HepG2 (cell line): ENCODE measurements at regions not wholly inside any gene's neighbourhood (a gene's known extent, or its start where the extent isn't known, plus 50 kb on each side); places are given as distances from the start of the nearest gene placed in this dataset.

ENCODE experiments used
- ATAC-seq: fragments of 200-7000 bp; cut with Tn5 transposase; 3 replicates; pipeline ENCODE4 v1.9.1; 2020; ENCODE audit warnings: mild to moderate bottlenecking, moderate library complexity
- BruUV-seq: library from RNA; stranded (reverse); fragments of 400-500 nt; replicated peaks from 2 replicates; lab custom pipeline; 2021; lab: Mats Ljungman, UMichigan
- CTCF ChIA-PET: fragments of 300-600 bp; formaldehyde crosslinking; extraction: SDS; loops from one replicate; lab custom pipeline; 2021; ENCODE audit warnings: low total read pairs, inconsistent platforms, low intra/inter-chr PET ratio; lab: Yijun Ruan, JAX
- POLR2A ChIA-PET: fragments of 350-600 bp; sonication (Branson Sonifier 250); formaldehyde crosslinking; loops from one replicate; lab custom pipeline; 2020; ENCODE audit warnings: antibody characterized with exemption, inconsistent platforms; lab: Yijun Ruan, JAX
- DNase-seq: peaks from one replicate; pipeline ENCODE4 v3.0.0-alpha.2; 2015; ENCODE audit warnings: low spot score
- FAIRE-seq: peaks from 3 replicates; lab custom pipeline; 2011; peaks lifted over from hg19 to GRCh38; lab: Jason Lieb, UNC
- H2AFZ ChIP-seq: one replicate; pipeline ENCODE4 v1.6.1; 2011; ENCODE audit warnings: low read length, inconsistent platforms
- H3K27ac ChIP-seq: fragments of 300-600 bp; 3 replicates; pipeline ENCODE4 v1.8.0; 2011; ENCODE audit warnings: mixed run types, mild to moderate bottlenecking, mixed read lengths, low read length, inconsistent platforms; ENCODE audit not compliant: insufficient read depth; ENCODE audit errors: extremely low read length
- H3K27me3 ChIP-seq, 2 experiments: fragments of 200-600 bp in 1 of 2; 2 replicates in 1 of 2; 3 replicates in 1 of 2; pipeline versions ENCODE4 v1.6.0 to v1.8.0; 2011; ENCODE audit warnings: low read length in 2 of 2, mild to moderate bottlenecking in 2 of 2, moderate library complexity in 2 of 2, inconsistent platforms in 1 of 2; ENCODE audit not compliant: insufficient read depth in 2 of 2, control insufficient read depth in 1 of 2
- H3K36me3 ChIP-seq, 2 experiments: fragments of 200-600 bp in 1 of 2; replicated peaks in 1 of 2; 2 replicates in 1 of 2; 3 replicates in 1 of 2; pipeline versions ENCODE4 v1.5.1 to v1.8.0; 2011; ENCODE audit warnings: low read length in 2 of 2, inconsistent platforms in 1 of 2; ENCODE audit not compliant: insufficient read depth in 2 of 2, control insufficient read depth in 1 of 2
- H3K4me1 ChIP-seq: 2 replicates; pipeline ENCODE4 v1.5.1; 2012; ENCODE audit warnings: low read length, inconsistent platforms; ENCODE audit not compliant: insufficient read depth
- H3K4me2 ChIP-seq: 2 replicates; pipeline ENCODE4 v1.6.0; 2011; ENCODE audit warnings: low read depth, low read length, inconsistent platforms
- H3K4me3 ChIP-seq, 3 experiments: fragments of 200-600 bp in 1 of 3; sonication (generic), shearing (Covaris generic) in 1 of 3; replicated peaks in 1 of 3; 2 replicates each; pipeline ENCODE4 v1.5.1; 2011 to 2016; ENCODE audit warnings: low read length in 3 of 3, inconsistent platforms in 2 of 3, low read depth in 2 of 3, mild to moderate bottlenecking in 2 of 3, control low read depth in 1 of 3, mixed read lengths in 1 of 3; ENCODE audit not compliant: insufficient read depth in 1 of 3
- H3K79me2 ChIP-seq: one replicate; pipeline ENCODE4 v1.6.1; 2011; ENCODE audit warnings: low read length, inconsistent platforms; ENCODE audit not compliant: insufficient read depth
- H3K9ac ChIP-seq: 2 replicates; pipeline ENCODE4 v1.6.0; 2011; ENCODE audit warnings: mild to moderate bottlenecking, low read depth, low read length, inconsistent platforms; ENCODE audit not compliant: insufficient read depth
- H3K9me3 ChIP-seq: 2 replicates; pipeline ENCODE4 v1.5.1; 2012; ENCODE audit warnings: mild to moderate bottlenecking, low read length
- H4K20me1 ChIP-seq: 2 replicates; pipeline ENCODE4 v1.6.0; 2011; ENCODE audit warnings: inconsistent platforms, mild to moderate bottlenecking, low read length, moderate library complexity; ENCODE audit not compliant: insufficient read depth
- FOXJ3 ChIP-seq: sonication (generic); formaldehyde crosslinking; IDR thresholded peaks from 2 replicates; pipeline ENCODE4 v1.4.0; 2020; ENCODE audit warnings: missing genetic modification reagents, mild to moderate bottlenecking, borderline replicate concordance
- NCOR1 ChIP-seq: fragments of 200-600 bp; sonication (generic); IDR thresholded peaks from 2 replicates; pipeline ENCODE4 v1.7.0; 2017; ENCODE audit warnings: antibody characterized with exemption, low read length, borderline replicate concordance
- SKI ChIP-seq: fragments of 450-650 bp; IDR thresholded peaks from one replicate; pipeline ENCODE4 v1.6.1; 2018; ENCODE audit warnings: mild to moderate bottlenecking; ENCODE audit not compliant: partially characterized antibody
- SNAI1 ChIP-seq: sonication (generic); formaldehyde crosslinking; IDR thresholded peaks from 2 replicates; pipeline ENCODE4 v1.5.0; 2020; ENCODE audit warnings: mild to moderate bottlenecking, missing genetic modification reagents, borderline replicate concordance
- SPEN ChIP-seq: sonication (generic); formaldehyde crosslinking; IDR thresholded peaks from 2 replicates; pipeline ENCODE4 v1.5.1; 2020; ENCODE audit warnings: low read depth, mild to moderate bottlenecking, missing genetic modification reagents
- TCF7L2 ChIP-seq: IDR thresholded peaks from 2 replicates; pipeline ENCODE4 v1.6.1; 2011; ENCODE audit warnings: mild to moderate bottlenecking, low read depth, low read length, moderate library complexity
- ZBTB42 ChIP-seq: sonication (generic); formaldehyde crosslinking; IDR thresholded peaks from 2 replicates; pipeline ENCODE4 v1.5.0; 2020; ENCODE audit warnings: mild to moderate bottlenecking, missing genetic modification reagents
- ZFP36L2 ChIP-seq: sonication (generic); formaldehyde crosslinking; IDR thresholded peaks from 2 replicates; pipeline ENCODE4 v1.4.0; 2020; ENCODE audit warnings: missing genetic modification reagents
- ZNF10 ChIP-seq: sonication (generic); formaldehyde crosslinking; IDR thresholded peaks from 2 replicates; pipeline ENCODE4 v1.4.0; 2020; ENCODE audit warnings: mild to moderate bottlenecking, low read depth, missing genetic modification reagents, borderline replicate concordance
- ZNF225 ChIP-seq: sonication (generic); formaldehyde crosslinking; IDR thresholded peaks from 2 replicates; pipeline ENCODE4 v1.4.0; 2020; ENCODE audit warnings: mild to moderate bottlenecking, missing genetic modification reagents
- ZNF44 ChIP-seq: sonication (generic); formaldehyde crosslinking; IDR thresholded peaks from 2 replicates; pipeline ENCODE4 v1.5.1; 2020; ENCODE audit warnings: mild to moderate bottlenecking, missing genetic modification reagents
- ZNF550 ChIP-seq: sonication (generic); formaldehyde crosslinking; IDR thresholded peaks from 2 replicates; pipeline ENCODE4 v1.4.0; 2020; ENCODE audit warnings: mild to moderate bottlenecking, missing genetic modification reagents, borderline replicate concordance
- ZNF83 ChIP-seq: sonication (generic); formaldehyde crosslinking; IDR thresholded peaks from 2 replicates; pipeline ENCODE4 v1.4.0; 2020; ENCODE audit warnings: missing genetic modification reagents, mild to moderate bottlenecking, borderline replicate concordance
- WGBS: methylation state at CpG from one replicate; pipeline ENCODE4 v1.1.6; 2017; ENCODE audit warnings: low lambda C conversion rate; 5-methylcytosine and 5-hydroxymethylcytosine counted together
- in situ Hi-C: cut with HindIII; loops from 2 replicates; pipeline ENCODE4 v1.10.0; 2017; ENCODE audit warnings: low pct_unique_long_range_greater_than_20kb; ENCODE audit not compliant: extremely low pct_ligation_motif_present
- intact Hi-C: fragments of 100-400 bp; cut with micrococcal nuclease; formaldehyde crosslinking; loops from one replicate; pipeline ENCODE4 v1.10.0; 2022; ENCODE audit not compliant: unreplicated experiment
- TF ChIP-seq, protein P1 (sequence below): sonication (generic); formaldehyde crosslinking; IDR thresholded peaks from 2 replicates; pipeline ENCODE4 v1.5.0; 2020; ENCODE audit warnings: mild to moderate bottlenecking, missing genetic modification reagents, borderline replicate concordance

DNA sequence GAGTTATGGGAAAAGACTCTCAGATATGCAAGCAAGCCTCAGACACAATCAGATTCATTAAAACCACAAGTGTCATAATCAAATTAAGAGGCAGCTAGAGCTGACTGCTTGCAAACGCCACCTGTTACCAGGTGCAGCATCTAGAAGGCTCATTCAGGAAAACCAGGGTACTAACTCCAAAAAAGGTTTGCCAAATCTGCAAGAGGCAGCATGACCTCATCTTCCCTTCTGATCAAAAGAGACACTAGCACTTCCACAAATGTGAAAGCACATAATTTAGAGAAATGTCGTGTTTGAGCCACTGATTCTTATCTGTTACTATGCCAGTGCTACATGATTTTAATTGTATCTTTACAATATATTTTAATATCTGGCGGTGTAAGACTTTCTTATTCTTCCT lies 123.3 kb upstream of the NANOGP8 start:
- Histone ChIP-seq H2AFZ (no peak overlapping the region), H3K4me1 (peaks cover 19% of the 10 kb centered on the region), H4K20me1 (no peaks in the 10 kb centered on the region), H3K9me3 (no peaks in the 10 kb centered on the region), H3K9ac (no peak overlapping the region), H3K27ac (no peak overlapping the region), H3K27me3 (no peaks in the 10 kb centered on the region), H3K4me2 (no peak overlapping the region), H3K79me2 (no peaks in the 10 kb centered on the region), H3K36me3 (no peaks in the 10 kb centered on the region), H3K4me3 (no peak overlapping the region)
- intact Hi-C loops = no loop called here
- no peak for FAIRE-seq
- TF ChIP-seq SPEN (no peak), TCF7L2 (no peak), FOXJ3 (CRISPR knock-in tag) (no peak), ZNF10 (CRISPR knock-in tag) (no peak), SNAI1 (CRISPR knock-in tag) (no peak), ZNF44 (no peak), ZNF83 (CRISPR knock-in tag) (no peak), ZNF225 (CRISPR knock-in tag) (no peak), ZBTB42 (CRISPR knock-in tag) (no peak), ZNF550 (no peak), NCOR1 (no peak), ZFP36L2 (CRISPR knock-in tag) (no peak), SKI (no peak)
- TF ChIP-seq, protein P1, sequence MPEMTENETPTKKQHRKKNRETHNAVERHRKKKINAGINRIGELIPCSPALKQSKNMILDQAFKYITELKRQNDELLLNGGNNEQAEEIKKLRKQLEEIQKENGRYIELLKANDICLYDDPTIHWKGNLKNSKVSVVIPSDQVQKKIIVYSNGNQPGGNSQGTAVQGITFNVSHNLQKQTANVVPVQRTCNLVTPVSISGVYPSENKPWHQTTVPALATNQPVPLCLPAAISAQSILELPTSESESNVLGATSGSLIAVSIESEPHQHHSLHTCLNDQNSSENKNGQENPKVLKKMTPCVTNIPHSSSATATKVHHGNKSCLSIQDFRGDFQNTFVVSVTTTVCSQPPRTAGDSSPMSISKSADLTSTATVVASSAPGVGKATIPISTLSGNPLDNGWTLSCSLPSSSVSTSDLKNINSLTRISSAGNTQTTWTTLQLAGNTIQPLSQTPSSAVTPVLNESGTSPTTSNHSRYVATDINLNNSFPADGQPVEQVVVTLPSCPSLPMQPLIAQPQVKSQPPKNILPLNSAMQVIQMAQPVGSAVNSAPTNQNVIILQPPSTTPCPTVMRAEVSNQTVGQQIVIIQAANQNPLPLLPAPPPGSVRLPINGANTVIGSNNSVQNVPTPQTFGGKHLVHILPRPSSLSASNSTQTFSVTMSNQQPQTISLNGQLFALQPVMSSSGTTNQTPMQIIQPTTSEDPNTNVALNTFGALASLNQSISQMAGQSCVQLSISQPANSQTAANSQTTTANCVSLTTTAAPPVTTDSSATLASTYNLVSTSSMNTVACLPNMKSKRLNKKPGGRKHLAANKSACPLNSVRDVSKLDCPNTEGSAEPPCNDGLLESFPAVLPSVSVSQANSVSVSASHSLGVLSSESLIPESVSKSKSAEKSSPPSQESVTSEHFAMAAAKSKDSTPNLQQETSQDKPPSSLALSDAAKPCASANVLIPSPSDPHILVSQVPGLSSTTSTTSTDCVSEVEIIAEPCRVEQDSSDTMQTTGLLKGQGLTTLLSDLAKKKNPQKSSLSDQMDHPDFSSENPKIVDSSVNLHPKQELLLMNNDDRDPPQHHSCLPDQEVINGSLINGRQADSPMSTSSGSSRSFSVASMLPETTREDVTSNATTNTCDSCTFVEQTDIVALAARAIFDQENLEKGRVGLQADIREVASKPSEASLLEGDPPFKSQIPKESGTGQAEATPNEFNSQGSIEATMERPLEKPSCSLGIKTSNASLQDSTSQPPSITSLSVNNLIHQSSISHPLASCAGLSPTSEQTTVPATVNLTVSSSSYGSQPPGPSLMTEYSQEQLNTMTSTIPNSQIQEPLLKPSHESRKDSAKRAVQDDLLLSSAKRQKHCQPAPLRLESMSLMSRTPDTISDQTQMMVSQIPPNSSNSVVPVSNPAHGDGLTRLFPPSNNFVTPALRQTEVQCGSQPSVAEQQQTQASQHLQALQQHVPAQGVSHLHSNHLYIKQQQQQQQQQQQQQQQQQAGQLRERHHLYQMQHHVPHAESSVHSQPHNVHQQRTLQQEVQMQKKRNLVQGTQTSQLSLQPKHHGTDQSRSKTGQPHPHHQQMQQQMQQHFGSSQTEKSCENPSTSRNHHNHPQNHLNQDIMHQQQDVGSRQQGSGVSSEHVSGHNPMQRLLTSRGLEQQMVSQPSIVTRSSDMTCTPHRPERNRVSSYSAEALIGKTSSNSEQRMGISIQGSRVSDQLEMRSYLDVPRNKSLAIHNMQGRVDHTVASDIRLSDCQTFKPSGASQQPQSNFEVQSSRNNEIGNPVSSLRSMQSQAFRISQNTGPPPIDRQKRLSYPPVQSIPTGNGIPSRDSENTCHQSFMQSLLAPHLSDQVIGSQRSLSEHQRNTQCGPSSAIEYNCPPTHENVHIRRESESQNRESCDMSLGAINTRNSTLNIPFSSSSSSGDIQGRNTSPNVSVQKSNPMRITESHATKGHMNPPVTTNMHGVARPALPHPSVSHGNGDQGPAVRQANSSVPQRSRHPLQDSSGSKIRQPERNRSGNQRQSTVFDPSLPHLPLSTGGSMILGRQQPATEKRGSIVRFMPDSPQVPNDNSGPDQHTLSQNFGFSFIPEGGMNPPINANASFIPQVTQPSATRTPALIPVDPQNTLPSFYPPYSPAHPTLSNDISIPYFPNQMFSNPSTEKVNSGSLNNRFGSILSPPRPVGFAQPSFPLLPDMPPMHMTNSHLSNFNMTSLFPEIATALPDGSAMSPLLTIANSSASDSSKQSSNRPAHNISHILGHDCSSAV (CRISPR knock-in tag) = no peak
- CTCF ChIA-PET = no interaction called here
- POLR2A ChIA-PET = no interaction called here
- no peak for DNase-seq
- in situ Hi-C loops = no loop called here
- WGBS = 89% methylated on average over 3 of the region's 3 CpGs
- no peak for ATAC-seq
- BruUV-seq = no TSS peak
